Neural cell (in vitro differentiated cells): ENCODE measurements at regions not wholly inside any gene's neighbourhood (a gene's known extent, or its start where the extent isn't known, plus 50 kb on each side); places are given as distances from the start of the nearest gene placed in this dataset.
A peak's percentile ranks its signal among the peaks of the same experiment; 100 is the strongest.

Experiments
- H2AFZ ChIP-seq: fragments of 200-600, 300-800 bp; sonication (generic), shearing (Covaris generic); 2 replicates; pipeline ENCODE4 v1.6.0; 2014; ENCODE audit warnings: low read depth, mild to moderate bottlenecking, antibody characterized with exemption, low read length, moderate library complexity
- H3F3A ChIP-seq: fragments of 200-600 bp; shearing (Covaris generic); 2 replicates; pipeline ENCODE4 v1.6.1; 2016; ENCODE audit warnings: mild to moderate bottlenecking, moderate library complexity, mixed read lengths, antibody characterized with exemption, low read length; ENCODE audit not compliant: insufficient read depth, poor library complexity, severe bottlenecking
- H3K27ac ChIP-seq: fragments of 200-600, 300-800 bp; sonication (generic), shearing (Covaris generic); 2 replicates; pipeline ENCODE4 v1.5.1; 2014; ENCODE audit warnings: mild to moderate bottlenecking, low read length, moderate library complexity
- H3K27me3 ChIP-seq: fragments of 300-800, 200-600 bp; sonication (generic), shearing (Covaris generic); 2 replicates; pipeline ENCODE4 v1.6.0; 2014; ENCODE audit warnings: mild to moderate bottlenecking, low read depth, low read length, moderate library complexity; ENCODE audit not compliant: insufficient read depth
- H3K36me3 ChIP-seq: fragments of 300-800, 200-600 bp; sonication (generic), shearing (Covaris generic); 2 replicates; pipeline ENCODE4 v1.5.1; 2014; ENCODE audit warnings: mild to moderate bottlenecking, antibody characterized with exemption, low read length, moderate library complexity; ENCODE audit not compliant: insufficient read depth
- H3K4me2 ChIP-seq: fragments of 300-800, 200-600 bp; sonication (generic), shearing (Covaris generic); 2 replicates; pipeline ENCODE4 v1.6.0; 2014; ENCODE audit warnings: mild to moderate bottlenecking, low read length
- H3K4me3 ChIP-seq: fragments of 300-800, 200-600 bp; sonication (generic), shearing (Covaris generic); 2 replicates; pipeline ENCODE4 v1.5.1; 2014; ENCODE audit warnings: mild to moderate bottlenecking, low read length, moderate library complexity
- H3K79me2 ChIP-seq: fragments of 200-600 bp; shearing (Covaris generic); replicated peaks from 2 replicates; pipeline ENCODE4 v1.6.0; 2014; ENCODE audit warnings: mild to moderate bottlenecking, low read length, moderate library complexity; ENCODE audit not compliant: insufficient read depth
- H3K9ac ChIP-seq: fragments of 300-800, 200-600 bp; sonication (generic), shearing (Covaris generic); 2 replicates; pipeline ENCODE4 v1.6.1; 2016; ENCODE audit warnings: mild to moderate bottlenecking, low read length, mixed read lengths
- H3K9me2 ChIP-seq: fragments of 200-600 bp; shearing (Covaris generic); 2 replicates; pipeline ENCODE4 v1.6.1; 2016; ENCODE audit warnings: mild to moderate bottlenecking, low read length, mixed read lengths; ENCODE audit not compliant: insufficient read depth
- H3K9me3 ChIP-seq: fragments of 200-600, 300-800 bp; sonication (generic), shearing (Covaris generic); 2 replicates; pipeline ENCODE4 v1.6.1; 2016; ENCODE audit warnings: mild to moderate bottlenecking, mixed run types, low read length, moderate library complexity, mixed read lengths
- H4K20me1 ChIP-seq: fragments of 200-600 bp; shearing (Covaris generic); 2 replicates; pipeline ENCODE4 v1.6.1; 2016; ENCODE audit warnings: mild to moderate bottlenecking, mixed run types; ENCODE audit not compliant: insufficient read depth
- EP300 ChIP-seq: fragments of 450-650 bp; conservative IDR thresholded peaks from 2 replicates; pipeline ENCODE4 v1.6.1; 2014; ENCODE audit warnings: antibody characterized with exemption, mild to moderate bottlenecking, moderate library complexity; ENCODE audit not compliant: poor library complexity, severe bottlenecking
- EZH2 ChIP-seq: fragments of 200-600, 300-800 bp; shearing (Covaris generic), sonication (generic); IDR thresholded peaks from 2 replicates; pipeline ENCODE4 v1.6.1; 2014; ENCODE audit warnings: antibody characterized with exemption, low read length, borderline replicate concordance, mild to moderate bottlenecking; ENCODE audit not compliant: insufficient read depth, poor library complexity, severe bottlenecking
- MXI1 ChIP-seq: fragments of 450-650 bp; conservative IDR thresholded peaks from 2 replicates; pipeline ENCODE4 v1.6.1; 2014; ENCODE audit warnings: antibody characterized with exemption, mild to moderate bottlenecking; ENCODE audit not compliant: poor library complexity, severe bottlenecking
- POLR2AphosphoS5 ChIP-seq: IDR thresholded peaks from 2 replicates; pipeline ENCODE4 v1.6.1; 2012
- RAD21 ChIP-seq: fragments of 450-650 bp; conservative IDR thresholded peaks from 2 replicates; pipeline ENCODE4 v1.6.1; 2014; ENCODE audit warnings: antibody characterized with exemption, mild to moderate bottlenecking, moderate library complexity
- SMC3 ChIP-seq: fragments of 450-650 bp; conservative IDR thresholded peaks from 2 replicates; pipeline ENCODE4 v1.6.1; 2014; ENCODE audit warnings: antibody characterized with exemption, mild to moderate bottlenecking, moderate library complexity; ENCODE audit not compliant: poor library complexity
- TAF1 ChIP-seq: IDR thresholded peaks from 2 replicates; pipeline ENCODE4 v1.6.1; 2012; ENCODE audit warnings: low read depth
- TF ChIP-seq, protein P1 (sequence below): IDR thresholded peaks from 2 replicates; pipeline ENCODE4 v1.6.1; 2012; ENCODE audit warnings: borderline replicate concordance
- TF ChIP-seq, protein P2 (sequence below): fragments of 450-650 bp; IDR thresholded peaks from 2 replicates; pipeline ENCODE4 v1.5.1; 2014; ENCODE audit warnings: antibody characterized with exemption, mild to moderate bottlenecking, moderate library complexity; ENCODE audit not compliant: poor library complexity, severe bottlenecking

DNA sequence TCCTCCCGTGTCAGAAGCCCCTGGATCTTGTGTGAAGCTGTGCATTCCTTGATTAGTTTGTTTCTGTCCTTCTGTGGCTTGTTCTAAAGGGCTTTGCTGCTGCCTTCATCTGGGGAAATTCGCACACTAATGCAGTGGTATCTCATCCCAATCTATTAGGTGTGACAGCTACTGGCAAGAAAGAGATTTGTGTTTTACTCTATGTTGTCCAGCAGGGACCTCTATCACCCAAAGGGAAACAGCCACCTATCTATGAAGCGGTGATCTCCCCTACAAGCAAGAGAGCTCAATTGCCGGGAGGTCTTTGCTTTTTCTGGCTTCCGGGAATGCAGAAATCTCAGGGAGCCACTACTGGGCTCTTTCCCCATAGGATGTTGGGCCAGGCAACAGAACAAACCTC, 151.8 kb downstream of the NRN1 start:
- Histone ChIP-seq H3K4me2 (no peak overlapping the region), H3K27me3 (no peaks in the 10 kb centered on the region), H3K36me3 (no peaks in the 10 kb centered on the region), H3K9ac (no peak overlapping the region), H3K4me3 (no peak overlapping the region), H3K79me2 (no peaks in the 10 kb centered on the region), H3K9me3 (no peaks in the 10 kb centered on the region), H2AFZ (no peak overlapping the region), H4K20me1 (no peaks in the 10 kb centered on the region), H3F3A (no peaks in the 10 kb centered on the region), H3K27ac (no peak overlapping the region), H3K9me2 (no peaks in the 10 kb centered on the region)
- TF ChIP-seq MXI1 (no peak), TAF1 (no peak), SMC3 (no peak), RAD21 (no peak), POLR2AphosphoS5 (no peak), EZH2 (no peak), EP300 (no peak)
- TF ChIP-seq, protein P1, sequence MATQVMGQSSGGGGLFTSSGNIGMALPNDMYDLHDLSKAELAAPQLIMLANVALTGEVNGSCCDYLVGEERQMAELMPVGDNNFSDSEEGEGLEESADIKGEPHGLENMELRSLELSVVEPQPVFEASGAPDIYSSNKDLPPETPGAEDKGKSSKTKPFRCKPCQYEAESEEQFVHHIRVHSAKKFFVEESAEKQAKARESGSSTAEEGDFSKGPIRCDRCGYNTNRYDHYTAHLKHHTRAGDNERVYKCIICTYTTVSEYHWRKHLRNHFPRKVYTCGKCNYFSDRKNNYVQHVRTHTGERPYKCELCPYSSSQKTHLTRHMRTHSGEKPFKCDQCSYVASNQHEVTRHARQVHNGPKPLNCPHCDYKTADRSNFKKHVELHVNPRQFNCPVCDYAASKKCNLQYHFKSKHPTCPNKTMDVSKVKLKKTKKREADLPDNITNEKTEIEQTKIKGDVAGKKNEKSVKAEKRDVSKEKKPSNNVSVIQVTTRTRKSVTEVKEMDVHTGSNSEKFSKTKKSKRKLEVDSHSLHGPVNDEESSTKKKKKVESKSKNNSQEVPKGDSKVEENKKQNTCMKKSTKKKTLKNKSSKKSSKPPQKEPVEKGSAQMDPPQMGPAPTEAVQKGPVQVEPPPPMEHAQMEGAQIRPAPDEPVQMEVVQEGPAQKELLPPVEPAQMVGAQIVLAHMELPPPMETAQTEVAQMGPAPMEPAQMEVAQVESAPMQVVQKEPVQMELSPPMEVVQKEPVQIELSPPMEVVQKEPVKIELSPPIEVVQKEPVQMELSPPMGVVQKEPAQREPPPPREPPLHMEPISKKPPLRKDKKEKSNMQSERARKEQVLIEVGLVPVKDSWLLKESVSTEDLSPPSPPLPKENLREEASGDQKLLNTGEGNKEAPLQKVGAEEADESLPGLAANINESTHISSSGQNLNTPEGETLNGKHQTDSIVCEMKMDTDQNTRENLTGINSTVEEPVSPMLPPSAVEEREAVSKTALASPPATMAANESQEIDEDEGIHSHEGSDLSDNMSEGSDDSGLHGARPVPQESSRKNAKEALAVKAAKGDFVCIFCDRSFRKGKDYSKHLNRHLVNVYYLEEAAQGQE = no peak
- TF ChIP-seq, protein P2, sequence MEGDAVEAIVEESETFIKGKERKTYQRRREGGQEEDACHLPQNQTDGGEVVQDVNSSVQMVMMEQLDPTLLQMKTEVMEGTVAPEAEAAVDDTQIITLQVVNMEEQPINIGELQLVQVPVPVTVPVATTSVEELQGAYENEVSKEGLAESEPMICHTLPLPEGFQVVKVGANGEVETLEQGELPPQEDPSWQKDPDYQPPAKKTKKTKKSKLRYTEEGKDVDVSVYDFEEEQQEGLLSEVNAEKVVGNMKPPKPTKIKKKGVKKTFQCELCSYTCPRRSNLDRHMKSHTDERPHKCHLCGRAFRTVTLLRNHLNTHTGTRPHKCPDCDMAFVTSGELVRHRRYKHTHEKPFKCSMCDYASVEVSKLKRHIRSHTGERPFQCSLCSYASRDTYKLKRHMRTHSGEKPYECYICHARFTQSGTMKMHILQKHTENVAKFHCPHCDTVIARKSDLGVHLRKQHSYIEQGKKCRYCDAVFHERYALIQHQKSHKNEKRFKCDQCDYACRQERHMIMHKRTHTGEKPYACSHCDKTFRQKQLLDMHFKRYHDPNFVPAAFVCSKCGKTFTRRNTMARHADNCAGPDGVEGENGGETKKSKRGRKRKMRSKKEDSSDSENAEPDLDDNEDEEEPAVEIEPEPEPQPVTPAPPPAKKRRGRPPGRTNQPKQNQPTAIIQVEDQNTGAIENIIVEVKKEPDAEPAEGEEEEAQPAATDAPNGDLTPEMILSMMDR = no peak

DNA sequence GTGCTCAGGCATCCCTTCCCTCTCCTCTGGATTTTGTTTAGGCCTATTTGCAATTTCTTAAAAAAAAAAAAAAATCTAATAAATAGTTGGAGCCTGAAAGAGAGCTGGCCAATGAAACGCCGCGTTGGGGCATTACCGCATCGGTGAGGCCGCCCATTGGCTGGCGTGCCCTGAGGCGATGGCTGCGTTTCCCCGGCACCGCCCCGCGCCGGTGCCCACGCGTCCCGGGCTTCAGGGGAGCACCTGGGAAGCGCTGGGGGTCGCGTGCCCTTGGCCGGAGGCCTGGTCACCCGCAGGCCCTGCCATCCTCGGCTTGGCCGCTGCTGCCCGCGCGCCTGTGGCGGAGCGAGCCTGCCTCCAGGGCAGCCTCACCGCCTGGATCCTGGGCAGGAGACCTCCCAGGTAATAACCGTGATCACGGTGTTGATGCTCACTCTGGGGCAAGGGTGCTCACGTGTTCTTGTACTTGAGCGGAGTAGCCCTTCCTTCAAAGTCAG, 155.4 kb downstream of the NRN1 start:
- Histone ChIP-seq H3K9me2 (no peaks in the 10 kb centered on the region), H3K9ac (peak overlapping the region; percentile 63), H4K20me1 (no peaks in the 10 kb centered on the region), H3K27ac (no peak overlapping the region), H3K79me2 (no peaks in the 10 kb centered on the region), H3K9me3 (peaks cover 8% of the 10 kb centered on the region), H3K4me3 (peak overlapping the region; percentile 66), H3K4me2 (no peak overlapping the region), H3F3A (no peaks in the 10 kb centered on the region), H3K27me3 (no peaks in the 10 kb centered on the region), H3K36me3 (no peaks in the 10 kb centered on the region), H2AFZ (peak overlapping the region; percentile 40)
- TF ChIP-seq, protein P2 = no peak
- TF ChIP-seq POLR2AphosphoS5 (peak; percentile 29), MXI1 (peak; percentile 29)
